GM06990 (cell line): ENCODE measurements at regions not wholly inside any gene's neighbourhood (a gene's known extent, or its start where the extent isn't known, plus 50 kb on each side); places are given as distances from the start of the nearest gene placed in this dataset.

Source experiments
- DNase-seq: peaks from one replicate; pipeline ENCODE4 v3.0.0-alpha.2; 2011; ENCODE audit not compliant: insufficient read length; ENCODE audit errors: extremely low read depth
- H3K27me3 ChIP-seq: replicated peaks from 2 replicates; pipeline ENCODE4 v1.6.0; 2011; ENCODE audit warnings: low read length; ENCODE audit not compliant: control insufficient read depth, insufficient read depth
- H3K36me3 ChIP-seq: 2 replicates; pipeline ENCODE4 v1.5.1; 2011; ENCODE audit warnings: low read length; ENCODE audit not compliant: control insufficient read depth, insufficient read depth
- H3K4me3 ChIP-seq: replicated peaks from 2 replicates; pipeline ENCODE4 v1.5.1; 2011; ENCODE audit warnings: low read depth, mild to moderate bottlenecking, control low read depth, low read length
- TF ChIP-seq, protein P1 (sequence below): IDR thresholded peaks from 2 replicates; pipeline ENCODE4 v1.5.1; 2011; ENCODE audit warnings: low read length, control low read depth, mild to moderate bottlenecking, inconsistent platforms; ENCODE audit not compliant: insufficient read depth, poor library complexity, severe bottlenecking

- no peak overlapping the region for H3K4me3 ChIP-seq
- no peaks in the 10 kb centered on the region for H3K36me3 ChIP-seq
- TF ChIP-seq, protein P1, sequence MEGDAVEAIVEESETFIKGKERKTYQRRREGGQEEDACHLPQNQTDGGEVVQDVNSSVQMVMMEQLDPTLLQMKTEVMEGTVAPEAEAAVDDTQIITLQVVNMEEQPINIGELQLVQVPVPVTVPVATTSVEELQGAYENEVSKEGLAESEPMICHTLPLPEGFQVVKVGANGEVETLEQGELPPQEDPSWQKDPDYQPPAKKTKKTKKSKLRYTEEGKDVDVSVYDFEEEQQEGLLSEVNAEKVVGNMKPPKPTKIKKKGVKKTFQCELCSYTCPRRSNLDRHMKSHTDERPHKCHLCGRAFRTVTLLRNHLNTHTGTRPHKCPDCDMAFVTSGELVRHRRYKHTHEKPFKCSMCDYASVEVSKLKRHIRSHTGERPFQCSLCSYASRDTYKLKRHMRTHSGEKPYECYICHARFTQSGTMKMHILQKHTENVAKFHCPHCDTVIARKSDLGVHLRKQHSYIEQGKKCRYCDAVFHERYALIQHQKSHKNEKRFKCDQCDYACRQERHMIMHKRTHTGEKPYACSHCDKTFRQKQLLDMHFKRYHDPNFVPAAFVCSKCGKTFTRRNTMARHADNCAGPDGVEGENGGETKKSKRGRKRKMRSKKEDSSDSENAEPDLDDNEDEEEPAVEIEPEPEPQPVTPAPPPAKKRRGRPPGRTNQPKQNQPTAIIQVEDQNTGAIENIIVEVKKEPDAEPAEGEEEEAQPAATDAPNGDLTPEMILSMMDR = no peak
- no peak for DNase-seq
- no peaks in the 10 kb centered on the region for H3K27me3 ChIP-seq
These were observed 273.1 kb upstream of the PIK3R1 start for GRCh38 chr5:67942421-67942820.

DNA sequence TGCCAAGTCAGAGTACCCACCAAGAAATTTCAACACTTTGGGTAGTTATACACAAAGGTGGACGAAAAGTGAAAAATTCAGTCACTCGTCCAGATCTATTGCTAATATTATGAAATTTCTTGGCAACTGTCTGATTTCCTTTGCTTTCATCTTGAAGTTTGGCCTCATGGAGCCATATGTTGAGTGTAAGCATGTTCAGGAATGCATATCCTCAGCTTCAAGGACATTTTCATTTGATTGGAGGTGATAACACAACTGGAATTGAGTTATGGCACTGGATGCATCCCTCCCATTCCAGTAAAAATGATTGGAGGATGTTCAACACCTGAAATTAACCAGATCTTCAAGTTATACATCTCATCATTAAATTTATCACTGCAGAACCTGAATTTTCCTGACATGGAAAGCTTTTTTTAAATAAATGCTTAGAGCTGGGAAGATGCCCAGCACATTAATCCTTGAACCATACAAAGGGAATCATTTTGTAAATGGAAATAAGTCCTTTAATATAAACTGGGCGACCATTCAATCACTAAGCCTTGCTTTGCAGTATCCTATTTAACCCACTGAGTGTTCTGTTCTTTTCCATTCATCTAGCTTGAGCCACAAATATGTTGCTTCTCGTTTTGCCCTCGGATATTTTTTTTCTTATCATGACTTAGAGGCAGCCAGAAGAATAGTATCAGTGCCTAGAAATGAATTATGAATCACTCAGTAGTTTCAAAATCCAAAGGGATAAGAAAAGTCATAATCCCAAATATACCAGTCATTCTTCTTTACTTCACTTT is 273.7 kb upstream of the PIK3R1 start:
- TF ChIP-seq, protein P1 = no peak
- Histone ChIP-seq H3K27me3 (no peaks in the 10 kb centered on the region), H3K4me3 (no peak overlapping the region), H3K36me3 (no peaks in the 10 kb centered on the region)
- DNase-seq = no peak

DNA sequence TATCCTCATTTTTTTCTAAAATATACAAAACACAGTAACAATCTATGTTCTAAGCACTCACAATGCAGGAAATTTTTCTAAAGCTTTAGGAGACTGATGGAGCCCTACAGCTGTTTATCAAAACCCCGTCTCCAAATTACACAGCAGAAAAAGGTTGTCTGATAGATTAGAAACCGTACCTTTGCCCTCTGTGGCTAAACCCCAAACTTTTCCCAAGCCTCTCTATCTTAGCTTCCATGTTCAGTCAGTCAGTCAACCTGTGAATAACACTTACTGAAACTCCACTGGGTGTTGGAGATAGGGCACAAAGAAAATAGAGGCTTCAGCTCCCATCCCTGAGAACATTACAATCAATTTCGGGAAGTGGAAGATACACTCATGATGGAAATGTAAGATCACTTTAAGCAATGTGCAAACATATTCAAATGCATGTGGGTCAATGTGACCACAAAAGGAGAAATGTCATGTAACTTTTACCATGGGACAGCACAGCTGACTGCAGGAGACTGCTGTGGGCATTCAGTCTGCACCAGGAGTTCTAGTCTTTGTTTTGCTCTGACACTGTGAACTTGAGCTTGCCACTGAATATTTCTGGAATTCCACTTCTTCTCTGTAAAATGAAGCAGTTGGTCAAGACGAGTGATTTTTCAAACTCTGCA is 279.5 kb upstream of the PIK3R1 start:
- no peak for DNase-seq
- no peaks in the 10 kb centered on the region for H3K36me3 ChIP-seq
- H3K27me3 ChIP-seq = no peaks in the 10 kb centered on the region
- H3K4me3 ChIP-seq = no peak overlapping the region
- TF ChIP-seq, protein P1 = no peak

DNA sequence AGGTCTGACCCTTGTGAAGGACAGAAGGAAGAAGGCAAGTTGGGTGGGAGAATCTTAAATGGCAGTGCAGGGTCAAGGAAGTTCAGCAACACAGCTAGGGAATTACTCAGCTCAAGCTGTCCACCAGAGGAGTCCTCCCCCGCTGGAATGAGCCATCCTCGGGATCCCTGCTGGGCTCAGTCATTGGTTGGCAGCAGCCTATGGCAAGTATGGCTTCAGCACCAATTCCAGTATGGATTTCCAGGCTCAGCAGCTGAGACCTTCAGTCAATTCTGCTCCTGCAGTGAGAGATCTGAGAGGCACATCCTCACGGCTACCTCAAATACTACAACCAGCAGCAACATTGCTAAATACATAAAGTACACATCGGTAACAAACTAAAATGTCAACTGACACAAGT is 280.6 kb upstream of the PIK3R1 start:
- TF ChIP-seq, protein P1 = no peak
- DNase-seq = no peak
- Histone ChIP-seq H3K27me3 (no peaks in the 10 kb centered on the region), H3K36me3 (no peaks in the 10 kb centered on the region), H3K4me3 (no peak overlapping the region)

DNA sequence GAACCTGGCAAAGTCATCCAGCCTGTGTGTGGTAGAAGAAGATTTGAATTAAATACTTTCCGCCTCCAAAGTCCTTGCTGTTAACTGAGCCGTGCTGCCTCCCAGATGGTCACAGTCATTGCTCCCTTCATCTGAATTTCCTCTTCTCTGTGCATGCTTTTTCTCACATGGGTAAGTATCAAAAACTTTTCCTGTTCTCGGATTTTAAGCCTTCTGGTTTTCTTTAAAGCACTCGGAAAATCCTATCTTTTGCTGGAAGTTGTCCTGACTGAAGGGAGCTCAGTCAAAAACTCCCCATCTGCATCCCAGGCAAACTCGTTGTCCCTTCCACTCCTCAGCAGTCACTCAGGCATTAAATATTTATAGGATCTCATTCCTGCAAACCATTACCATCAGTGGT is 290.0 kb upstream of the PIK3R1 start:
- no peak overlapping the region for H3K4me3 ChIP-seq
- no peak for DNase-seq
- no peaks in the 10 kb centered on the region for H3K36me3 ChIP-seq
- TF ChIP-seq, protein P1 = no peak
- H3K27me3 ChIP-seq = no peaks in the 10 kb centered on the region
